Brain microvascular endothelial cell (primary cell): ENCODE measurements at regions not wholly inside any gene's neighbourhood (a gene's known extent, or its start where the extent isn't known, plus 50 kb on each side); places are given as distances from the start of the nearest gene placed in this dataset.

ENCODE experiments used
- DNase-seq: peaks from one replicate; pipeline ENCODE4 v3.0.0-alpha.2; 2020
- H3K27ac ChIP-seq: fragments of 250-450 bp; sonication (Bioruptor Pico); 2 replicates; pipeline ENCODE4 v1.5.1; 2020; ENCODE audit warnings: mild to moderate bottlenecking, moderate library complexity
- H3K27me3 ChIP-seq: fragments of 250-450 bp; sonication (Bioruptor Pico); replicated peaks from 2 replicates; pipeline ENCODE4 v1.5.1; 2020; ENCODE audit warnings: mild to moderate bottlenecking
- H3K36me3 ChIP-seq: fragments of 250-450 bp; sonication (Bioruptor Pico); replicated peaks from 2 replicates; pipeline ENCODE4 v1.5.1; 2020; ENCODE audit warnings: mild to moderate bottlenecking
- H3K4me3 ChIP-seq: 2 replicates; pipeline ENCODE4 v1.5.1; 2011; ENCODE audit warnings: low read depth, mild to moderate bottlenecking, control low read depth, low read length, moderate library complexity
- CTCF ChIP-seq: IDR thresholded peaks from 2 replicates; pipeline ENCODE4 v1.5.1; 2011; ENCODE audit warnings: low read depth, mild to moderate bottlenecking, moderate library complexity, low read length, control low read depth, inconsistent platforms; ENCODE audit errors: missing control alignments
- in situ Hi-C: cut with HindIII; loops from 2 replicates; pipeline ENCODE4 v1.10.0; 2017; ENCODE audit warnings: low sequenced_read_pairs, low pct_ligation_motif_present

- TF ChIP-seq CTCF = no peak
- in situ Hi-C loops = no loop called here
- Histone ChIP-seq H3K36me3 (no peaks in the 10 kb centered on the region), H3K27me3 (no peaks in the 10 kb centered on the region), H3K27ac (no peak overlapping the region), H3K4me3 (no peak overlapping the region)
- DNase-seq = no peak
Measured at GRCh38 chr13:88068316-88068715, 397.1 kb downstream of the SLITRK5 start.

- H3K27ac ChIP-seq = no peak overlapping the region
- H3K36me3 ChIP-seq = no peaks in the 10 kb centered on the region
- no peak overlapping the region for H3K4me3 ChIP-seq
- DNase-seq = no peak
- in situ Hi-C loops = no loop called here
- no peak for TF ChIP-seq CTCF
- no peaks in the 10 kb centered on the region for H3K27me3 ChIP-seq
Measured at GRCh38 chr13:88068975-88069374, 397.8 kb downstream of the SLITRK5 start.

- no peak for DNase-seq
- in situ Hi-C loops = no loop called here
- Histone ChIP-seq H3K27ac (no peak overlapping the region), H3K36me3 (no peaks in the 10 kb centered on the region), H3K27me3 (no peaks in the 10 kb centered on the region), H3K4me3 (no peak overlapping the region)
- no peak for TF ChIP-seq CTCF
Measured at GRCh38 chr13:88071371-88071770, 400.2 kb downstream of the SLITRK5 start.

GRCh38 chr13:88074794-88075510 lies 403.8 kb downstream of the SLITRK5 start:
- no peak for TF ChIP-seq CTCF
- Histone ChIP-seq H3K4me3 (no peak overlapping the region), H3K27me3 (no peaks in the 10 kb centered on the region), H3K27ac (no peak overlapping the region), H3K36me3 (no peaks in the 10 kb centered on the region)
- DNase-seq = no peak
- in situ Hi-C loops = no loop called here

- no peaks in the 10 kb centered on the region for H3K36me3 ChIP-seq
- no peak overlapping the region for H3K27ac ChIP-seq
- no peak for DNase-seq
- H3K4me3 ChIP-seq = no peak overlapping the region
- in situ Hi-C loops = no loop called here
- no peaks in the 10 kb centered on the region for H3K27me3 ChIP-seq
- no peak for TF ChIP-seq CTCF
Measured at GRCh38 chr13:88085036-88085435, 413.9 kb downstream of the SLITRK5 start.

GRCh38 chr13:88086577-88086976 lies 415.4 kb downstream of the SLITRK5 start:
- no peaks in the 10 kb centered on the region for H3K27me3 ChIP-seq
- no peak for DNase-seq
- H3K27ac ChIP-seq = no peak overlapping the region
- H3K36me3 ChIP-seq = no peaks in the 10 kb centered on the region
- no peak overlapping the region for H3K4me3 ChIP-seq
- TF ChIP-seq CTCF = no peak
- in situ Hi-C loops = no loop called here
